Activated naive CD4-positive, alpha-beta T cell treated with anti-CD3 and anti-CD28 coated beads for 36 hours (primary cell): ENCODE measurements at regions not wholly inside any gene's neighbourhood (a gene's known extent, or its start where the extent isn't known, plus 50 kb on each side); places are given as distances from the start of the nearest gene placed in this dataset.

ENCODE experiments used
- CTCF ChIA-PET: fragments of 350-600 bp; sonication (Branson Sonifier 250); formaldehyde crosslinking; loops from one replicate; lab custom pipeline; 2021; ENCODE audit warnings: antibody characterized with exemption; lab: Charles Lee
- DNase-seq: peaks from one replicate; pipeline ENCODE4 v3.0.0-alpha.2; 2020
- H3K27ac Mint-ChIP-seq: one replicate; pipeline ENCODE4 v1.8.0; 2021; ENCODE audit warnings: mild to moderate bottlenecking, mixed read lengths
- H3K27me3 Mint-ChIP-seq: one replicate; pipeline ENCODE4 v1.8.0; 2021; ENCODE audit warnings: low read depth, mixed read lengths
- H3K36me3 Mint-ChIP-seq: one replicate; pipeline ENCODE4 v1.8.0; 2021; ENCODE audit warnings: low read depth, mixed read lengths
- H3K4me1 Mint-ChIP-seq: one replicate; pipeline ENCODE4 v1.8.0; 2021; ENCODE audit warnings: low read depth, mixed read lengths
- H3K4me3 Mint-ChIP-seq: one replicate; pipeline ENCODE4 v1.8.0; 2021; ENCODE audit warnings: mild to moderate bottlenecking, moderate library complexity, mixed read lengths
- H3K9me3 Mint-ChIP-seq: one replicate; pipeline ENCODE4 v1.8.0; 2021; ENCODE audit warnings: mixed read lengths
- intact Hi-C: fragments of 100-400 bp; cut with micrococcal nuclease; formaldehyde crosslinking; loops from one replicate; pipeline ENCODE4 v1.15.1; 2023

DNA sequence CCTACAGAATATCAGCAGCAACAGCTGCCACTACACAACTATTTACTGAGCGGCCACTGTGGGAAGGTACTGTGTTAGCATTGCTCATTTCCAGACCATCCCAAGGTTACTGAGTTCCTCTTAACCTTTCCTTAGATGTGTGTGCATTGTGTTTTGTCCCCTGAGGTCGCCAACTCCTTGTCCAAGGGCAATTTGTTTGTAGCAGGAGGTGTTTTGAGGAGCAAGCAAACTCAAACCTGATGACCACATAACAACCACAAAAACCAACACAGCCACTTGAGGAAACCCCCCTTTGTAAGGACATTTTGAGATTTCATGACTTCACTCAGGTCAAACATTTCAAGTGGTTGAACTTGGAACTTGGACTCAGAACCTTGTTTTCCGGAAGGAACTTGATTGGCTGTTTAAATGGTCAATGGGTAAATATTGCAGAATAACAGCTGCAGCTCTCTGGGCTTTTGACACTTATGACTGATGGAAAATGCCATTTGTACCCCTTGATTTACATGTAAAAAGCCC is 122.3 kb downstream of the MID1IP1 start:
- CTCF ChIA-PET: no interaction called here
- H3K36me3 Mint-ChIP-seq: no peaks in the 10 kb centered on the region
- no peaks in the 10 kb centered on the region for H3K27me3 Mint-ChIP-seq
- H3K9me3 Mint-ChIP-seq: no peaks in the 10 kb centered on the region
- H3K4me3 Mint-ChIP-seq: no peak overlapping the region
- intact Hi-C loops: no loop called here
- H3K27ac Mint-ChIP-seq: no peak overlapping the region
- no peaks in the 10 kb centered on the region for H3K4me1 Mint-ChIP-seq
- no peak for DNase-seq

DNA sequence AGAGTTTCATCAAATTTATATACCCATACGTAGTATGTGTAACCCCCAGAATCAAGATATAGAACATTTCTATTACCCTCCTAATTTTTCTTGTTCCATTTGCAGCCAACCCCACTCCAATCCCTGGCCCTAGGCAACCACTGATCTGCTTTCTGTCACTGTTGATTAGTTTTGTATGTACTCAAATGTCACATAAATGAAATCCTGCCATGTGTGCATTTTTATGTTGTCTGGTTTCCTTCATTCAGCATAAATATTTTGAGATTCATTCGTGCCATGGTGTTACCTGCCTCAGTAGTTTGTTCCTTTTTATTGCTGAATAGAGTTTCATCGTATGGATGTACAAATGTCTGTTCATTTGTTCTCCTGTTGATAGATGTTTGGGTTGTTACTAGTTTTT is 126.3 kb downstream of the MID1IP1 start:
- no peaks in the 10 kb centered on the region for H3K27me3 Mint-ChIP-seq
- no peak overlapping the region for H3K27ac Mint-ChIP-seq
- H3K4me1 Mint-ChIP-seq: no peaks in the 10 kb centered on the region
- no peaks in the 10 kb centered on the region for H3K9me3 Mint-ChIP-seq
- no peaks in the 10 kb centered on the region for H3K36me3 Mint-ChIP-seq
- no peak for DNase-seq
- intact Hi-C loops: no loop called here
- no peak overlapping the region for H3K4me3 Mint-ChIP-seq
- CTCF ChIA-PET: no interaction called here

DNA sequence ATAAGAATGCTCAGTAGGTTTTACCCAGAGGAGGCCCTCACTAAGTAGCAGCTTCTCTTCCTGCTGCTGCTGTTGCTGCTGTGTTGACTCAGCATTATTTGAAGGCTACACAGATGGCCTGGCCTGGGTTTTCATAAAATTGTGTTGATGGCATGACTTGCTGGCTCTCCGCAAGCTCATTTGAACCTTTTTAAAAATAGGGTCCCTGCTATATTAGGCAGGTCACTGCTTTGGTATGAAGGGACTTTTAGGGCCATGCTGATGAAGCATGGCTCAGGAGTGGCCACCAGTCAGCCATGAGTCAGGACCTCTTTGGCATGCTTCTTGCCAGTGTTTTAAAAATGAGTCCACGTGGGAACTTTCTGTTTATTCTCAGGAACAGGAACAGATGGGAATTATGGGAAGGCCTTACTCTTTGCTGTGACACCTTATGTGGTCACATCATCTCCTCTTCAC is 128.7 kb downstream of the MID1IP1 start:
- CTCF ChIA-PET: no interaction called here
- Mint-ChIP-seq H3K36me3 (no peaks in the 10 kb centered on the region), H3K9me3 (no peaks in the 10 kb centered on the region), H3K27ac (no peak overlapping the region), H3K27me3 (no peaks in the 10 kb centered on the region), H3K4me1 (no peaks in the 10 kb centered on the region), H3K4me3 (no peak overlapping the region)
- intact Hi-C loops: no loop called here
- DNase-seq: no peak

DNA sequence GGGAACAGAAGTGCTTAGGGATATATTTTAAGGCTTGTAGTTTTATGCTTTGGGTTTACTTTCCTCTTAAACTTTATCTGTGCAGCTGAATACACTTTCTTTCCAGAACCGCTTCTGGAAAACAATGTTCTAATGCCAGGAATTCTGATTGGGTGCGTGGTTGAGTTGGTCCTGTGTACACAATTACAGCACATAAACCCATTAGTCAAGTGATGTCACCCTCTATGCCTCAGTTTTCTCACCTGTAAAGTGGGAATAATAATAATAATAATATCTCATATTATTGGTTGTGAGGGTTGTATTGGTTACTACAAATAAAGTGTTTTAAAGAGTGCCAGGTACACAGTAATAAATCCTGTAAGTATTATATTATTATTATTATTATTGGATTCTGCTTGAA is 129.2 kb downstream of the MID1IP1 start:
- H3K4me3 Mint-ChIP-seq: no peak overlapping the region
- intact Hi-C loops: no loop called here
- CTCF ChIA-PET: no interaction called here

DNA sequence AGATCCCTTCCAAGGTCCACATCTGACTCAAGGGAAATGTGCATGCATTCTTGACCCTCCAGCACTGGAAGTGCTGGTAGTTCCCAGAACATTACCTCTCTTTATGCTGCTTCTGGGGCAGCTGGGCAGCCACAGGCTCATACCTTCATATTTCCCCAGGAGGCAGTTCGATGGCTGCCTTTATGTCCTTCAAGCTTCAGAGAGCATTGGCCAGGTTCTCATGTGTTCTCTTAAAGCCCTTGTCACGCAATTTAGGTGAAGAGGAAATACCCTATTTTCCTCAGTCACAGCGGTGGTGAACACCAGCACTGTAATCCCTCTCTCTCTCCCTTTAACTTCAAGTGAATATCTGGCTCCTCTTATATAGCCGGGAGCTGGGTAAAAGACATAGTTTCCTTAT is 134.3 kb downstream of the MID1IP1 start:
- Mint-ChIP-seq H3K27ac (no peak overlapping the region), H3K36me3 (no peaks in the 10 kb centered on the region), H3K27me3 (no peaks in the 10 kb centered on the region), H3K4me3 (no peak overlapping the region), H3K9me3 (no peaks in the 10 kb centered on the region), H3K4me1 (no peaks in the 10 kb centered on the region)
- no peak for DNase-seq
- CTCF ChIA-PET: no interaction called here
- intact Hi-C loops: no loop called here

More for the DNA sequence above, 129.2 kb downstream of the MID1IP1 start:
- DNase-seq: no peak
- no peaks in the 10 kb centered on the region for H3K36me3 Mint-ChIP-seq
- H3K9me3 Mint-ChIP-seq: no peaks in the 10 kb centered on the region
- H3K4me1 Mint-ChIP-seq: no peaks in the 10 kb centered on the region
- no peak overlapping the region for H3K27ac Mint-ChIP-seq
- H3K27me3 Mint-ChIP-seq: no peaks in the 10 kb centered on the region

DNA sequence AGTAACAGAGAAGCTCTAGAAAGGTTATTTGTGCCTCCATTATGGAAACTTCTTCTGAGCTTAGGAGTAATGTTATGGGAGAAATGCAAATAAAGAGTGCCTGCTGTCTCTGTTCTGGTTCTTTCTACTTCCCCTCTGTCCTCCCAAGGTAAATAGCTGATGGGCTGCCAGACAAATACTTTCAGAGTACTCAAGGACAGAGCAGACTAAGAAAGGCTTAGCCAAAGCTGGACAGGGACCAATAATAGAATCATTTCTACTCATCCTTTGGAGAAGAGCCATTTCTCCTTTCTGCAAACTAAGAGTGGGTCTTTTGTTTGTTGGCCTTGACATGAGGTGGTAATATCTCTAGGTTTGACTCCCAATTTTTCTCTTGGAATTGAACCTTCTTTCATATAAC is 136.1 kb downstream of the MID1IP1 start:
- CTCF ChIA-PET: no interaction called here
- Mint-ChIP-seq H3K27me3 (no peaks in the 10 kb centered on the region), H3K9me3 (no peaks in the 10 kb centered on the region), H3K4me1 (no peaks in the 10 kb centered on the region), H3K27ac (no peak overlapping the region), H3K36me3 (no peaks in the 10 kb centered on the region), H3K4me3 (no peak overlapping the region)
- DNase-seq: no peak
- intact Hi-C loops: no loop called here

DNA sequence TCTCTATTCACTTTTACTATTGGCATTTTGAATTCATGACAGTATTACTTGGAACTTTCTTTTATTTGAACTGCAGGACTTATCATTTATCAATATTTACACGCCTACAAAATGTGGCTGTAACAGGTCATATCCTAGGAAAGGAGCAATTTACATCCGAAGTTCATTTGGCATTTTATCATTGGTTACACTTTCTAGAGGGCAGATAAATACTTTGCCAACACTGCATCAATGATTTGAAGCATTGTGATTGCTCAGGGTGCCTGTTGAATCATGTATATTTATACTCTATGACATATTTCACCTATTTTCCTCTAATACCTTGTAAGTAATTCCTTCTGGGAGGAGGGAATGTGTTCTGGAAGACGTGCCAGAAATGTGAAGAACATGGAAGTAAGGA is 136.7 kb downstream of the MID1IP1 start:
- H3K27ac Mint-ChIP-seq: no peak overlapping the region
- no peak for DNase-seq
- H3K4me1 Mint-ChIP-seq: no peaks in the 10 kb centered on the region
- CTCF ChIA-PET: no interaction called here
- H3K4me3 Mint-ChIP-seq: no peak overlapping the region
- intact Hi-C loops: no loop called here
- H3K9me3 Mint-ChIP-seq: no peaks in the 10 kb centered on the region
- H3K36me3 Mint-ChIP-seq: no peaks in the 10 kb centered on the region
- no peaks in the 10 kb centered on the region for H3K27me3 Mint-ChIP-seq

DNA sequence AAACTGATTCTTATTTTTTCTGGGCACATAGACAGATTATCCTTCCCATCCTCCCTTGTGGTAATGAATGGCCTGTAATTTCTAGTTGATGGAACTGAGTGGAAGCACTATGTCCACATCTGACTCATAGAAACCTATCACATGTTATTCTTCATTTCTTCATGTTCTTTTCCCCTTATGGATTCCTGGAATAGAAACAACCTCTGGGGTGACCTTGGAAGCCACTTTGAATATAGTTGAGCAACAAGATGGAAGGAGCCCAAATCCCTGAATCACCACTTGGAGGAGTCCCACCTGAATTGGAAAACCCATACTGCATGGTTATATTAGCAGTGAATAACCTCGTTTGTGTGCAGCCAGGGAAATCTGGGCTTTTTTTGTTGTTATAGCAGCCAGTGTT is 137.8 kb downstream of the MID1IP1 start:
- Mint-ChIP-seq H3K36me3 (no peaks in the 10 kb centered on the region), H3K27ac (no peak overlapping the region), H3K4me1 (no peaks in the 10 kb centered on the region), H3K4me3 (no peak overlapping the region), H3K9me3 (peaks cover 2% of the 10 kb centered on the region), H3K27me3 (no peaks in the 10 kb centered on the region)
- intact Hi-C loops: no loop called here
- no peak for DNase-seq
- CTCF ChIA-PET: no interaction called here

DNA sequence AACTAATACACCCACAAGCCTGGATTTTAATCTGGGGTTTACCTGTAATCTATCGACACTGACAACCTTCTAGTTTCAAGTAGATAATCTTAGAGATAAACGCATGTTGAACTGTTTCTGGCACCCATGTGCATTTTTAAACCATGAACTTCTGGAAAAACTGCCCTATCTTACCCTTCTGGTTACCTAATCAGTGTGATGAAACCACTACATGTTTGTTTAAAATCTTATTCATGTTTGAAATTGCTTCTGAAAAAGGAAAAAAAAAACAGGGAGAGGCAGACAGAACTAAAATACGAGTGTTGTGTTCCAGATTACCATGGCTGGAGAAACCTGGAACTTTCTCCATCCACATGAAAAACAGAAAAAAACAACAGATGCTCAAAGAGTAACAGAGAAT is 139.3 kb downstream of the MID1IP1 start:
- peaks cover 5% of the 10 kb centered on the region for H3K9me3 Mint-ChIP-seq
- no peaks in the 10 kb centered on the region for H3K4me1 Mint-ChIP-seq
- CTCF ChIA-PET: no interaction called here
- no peak overlapping the region for H3K4me3 Mint-ChIP-seq
- H3K27ac Mint-ChIP-seq: no peak overlapping the region
- no peaks in the 10 kb centered on the region for H3K27me3 Mint-ChIP-seq
- no peak for DNase-seq
- peaks cover 1% of the 10 kb centered on the region for H3K36me3 Mint-ChIP-seq
- intact Hi-C loops: no loop called here

DNA sequence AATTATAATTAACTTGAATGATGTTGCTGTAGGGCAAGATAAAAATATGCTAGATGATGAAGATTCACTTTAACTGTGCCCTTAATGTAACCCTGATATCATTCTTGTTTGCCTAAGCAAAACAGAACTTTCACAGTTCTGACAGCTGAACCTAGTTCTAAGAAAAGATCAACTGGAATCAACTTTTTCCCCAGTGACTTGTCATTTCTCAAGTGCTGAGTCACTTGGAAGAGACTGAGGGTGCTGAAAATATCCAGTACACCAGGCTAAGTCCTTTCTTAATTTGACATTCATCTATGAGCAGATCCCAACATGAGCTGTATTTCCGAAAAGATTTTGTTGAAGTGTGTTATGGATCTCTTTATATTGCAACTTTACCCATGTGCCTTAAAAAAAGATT is 140.4 kb downstream of the MID1IP1 start:
- H3K4me1 Mint-ChIP-seq: no peaks in the 10 kb centered on the region
- CTCF ChIA-PET: interaction anchor here (0.6 kb wide), 1 partner anchor 187 kb away, joined by 3 read pairs; no protein-coding TSS in a partner anchor
- H3K27ac Mint-ChIP-seq: no peak overlapping the region
- H3K36me3 Mint-ChIP-seq: peaks cover 1% of the 10 kb centered on the region
- intact Hi-C loops: no loop called here
- no peaks in the 10 kb centered on the region for H3K27me3 Mint-ChIP-seq
- H3K4me3 Mint-ChIP-seq: no peak overlapping the region
- peaks cover 5% of the 10 kb centered on the region for H3K9me3 Mint-ChIP-seq
- DNase-seq: no peak

DNA sequence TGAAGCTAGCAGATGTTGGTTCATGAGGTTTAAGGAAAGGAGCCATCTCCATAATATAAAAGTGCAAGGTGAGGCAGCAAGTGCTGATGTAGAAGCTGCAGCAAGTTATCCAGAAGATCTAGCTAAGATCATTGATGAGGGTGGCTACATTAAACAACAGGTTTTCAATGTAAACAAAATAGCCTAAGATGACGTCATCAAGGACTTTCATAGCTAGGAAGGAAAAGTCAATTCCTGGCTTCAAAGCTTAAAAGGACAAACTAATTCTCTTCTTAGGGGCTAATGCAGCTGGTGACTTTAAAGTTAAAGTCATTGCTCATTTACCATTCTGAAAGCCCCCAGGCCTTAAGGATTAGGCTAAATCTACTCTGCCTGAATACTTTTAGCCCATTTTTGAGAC is 141.9 kb downstream of the MID1IP1 start:
- Mint-ChIP-seq H3K27ac (no peak overlapping the region), H3K4me3 (no peak overlapping the region), H3K36me3 (peaks cover 1% of the 10 kb centered on the region), H3K9me3 (peaks cover 5% of the 10 kb centered on the region), H3K4me1 (no peaks in the 10 kb centered on the region), H3K27me3 (no peaks in the 10 kb centered on the region)
- CTCF ChIA-PET: no interaction called here
- DNase-seq: no peak
- intact Hi-C loops: no loop called here

DNA sequence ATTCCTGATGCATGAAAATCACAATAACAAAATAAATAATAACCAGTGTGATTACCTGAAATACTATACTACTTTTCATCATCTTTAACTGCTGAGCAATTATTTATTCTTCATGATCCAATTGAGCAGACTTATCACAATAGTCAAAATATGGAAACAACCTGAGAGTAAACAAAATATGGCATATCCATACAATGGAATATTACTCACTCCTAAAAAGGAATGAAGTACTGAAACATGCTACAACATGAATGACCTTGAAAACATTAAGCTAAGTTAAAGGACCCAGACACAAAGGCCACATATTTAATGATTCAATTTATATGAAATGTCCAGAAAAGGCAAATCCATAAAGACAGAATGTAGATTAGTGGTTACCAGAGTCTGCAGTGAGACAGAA is 146.8 kb downstream of the MID1IP1 start:
- intact Hi-C loops: no loop called here
- no peak for DNase-seq
- no peak overlapping the region for H3K27ac Mint-ChIP-seq
- peaks cover 1% of the 10 kb centered on the region for H3K36me3 Mint-ChIP-seq
- no peak overlapping the region for H3K4me3 Mint-ChIP-seq
- CTCF ChIA-PET: no interaction called here
- no peaks in the 10 kb centered on the region for H3K27me3 Mint-ChIP-seq
- no peaks in the 10 kb centered on the region for H3K4me1 Mint-ChIP-seq
- peaks cover 5% of the 10 kb centered on the region for H3K9me3 Mint-ChIP-seq

DNA sequence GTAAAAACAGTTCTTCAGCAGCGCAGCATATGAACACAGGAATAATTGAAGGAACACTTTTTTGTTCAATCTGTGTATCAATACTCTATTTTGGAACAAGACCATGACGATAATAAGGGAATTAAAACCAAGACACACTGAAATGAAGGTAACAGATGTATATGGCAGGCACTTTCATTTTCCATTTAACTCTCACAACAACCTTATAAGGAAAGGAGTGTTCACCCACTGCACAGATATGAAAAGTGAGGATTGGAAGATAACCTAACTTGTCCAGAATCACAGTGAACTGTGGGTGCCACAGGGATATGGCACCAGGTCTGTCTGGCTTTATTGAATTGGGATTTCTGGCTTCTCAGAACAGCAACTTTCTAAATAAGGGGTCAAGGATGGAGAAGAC is 153.3 kb downstream of the MID1IP1 start:
- Mint-ChIP-seq H3K4me1 (peaks cover 2% of the 10 kb centered on the region), H3K36me3 (no peaks in the 10 kb centered on the region), H3K9me3 (no peaks in the 10 kb centered on the region), H3K27me3 (no peaks in the 10 kb centered on the region), H3K4me3 (no peak overlapping the region), H3K27ac (no peak overlapping the region)
- CTCF ChIA-PET: no interaction called here
- no peak for DNase-seq
- intact Hi-C loops: no loop called here

DNA sequence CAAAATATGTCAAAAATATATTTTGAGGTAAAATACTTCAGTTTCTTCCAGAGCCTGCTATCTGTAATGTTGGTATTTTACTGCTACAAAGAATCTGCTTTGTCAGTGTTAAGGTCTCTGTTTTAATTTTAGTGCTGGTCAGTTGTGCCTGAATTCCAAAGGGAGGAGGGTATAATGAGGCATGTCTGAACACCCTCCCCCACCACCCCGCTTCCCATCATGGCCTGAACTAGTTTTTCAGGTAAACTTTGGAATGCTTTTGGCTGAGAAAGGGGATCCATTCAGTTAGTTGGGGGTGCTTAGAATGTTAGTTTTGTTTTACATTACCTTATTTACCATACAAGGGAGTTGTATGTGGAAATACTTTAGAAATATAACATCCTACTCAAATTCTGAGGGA is 158.5 kb downstream of the MID1IP1 start:
- H3K36me3 Mint-ChIP-seq: no peaks in the 10 kb centered on the region
- peaks cover 5% of the 10 kb centered on the region for H3K9me3 Mint-ChIP-seq
- no peak overlapping the region for H3K4me3 Mint-ChIP-seq
- CTCF ChIA-PET: no interaction called here
- intact Hi-C loops: no loop called here
- no peaks in the 10 kb centered on the region for H3K4me1 Mint-ChIP-seq
- no peaks in the 10 kb centered on the region for H3K27me3 Mint-ChIP-seq
- H3K27ac Mint-ChIP-seq: no peak overlapping the region
- no peak for DNase-seq
